Esophagus squamous epithelium (tissue), 5 donors: ENCODE measurements at regions not wholly inside any gene's neighbourhood (a gene's known extent, or its start where the extent isn't known, plus 50 kb on each side); places are given as distances from the start of the nearest gene placed in this dataset.

Source experiments
- DNase-seq: peaks from one replicate; lab custom pipeline; 2025; lab: John Stamatoyannopoulos, UW
- H3K27ac ChIP-seq, 4 donors: fragments of 200-600 bp; sonication (generic); one replicate each; pipeline ENCODE4 v1.5.1; 2016 to 2019; ENCODE audit warnings: mild to moderate bottlenecking in 1 of 4
- H3K27me3 ChIP-seq, 4 donors: fragments of 200-600 bp; sonication (generic); 1 replicate in 3 of 4; 2 replicates in 1 of 4; pipeline versions ENCODE4 v1.5.1 to v1.6.0; 2017 to 2021; ENCODE audit warnings: antibody characterized with exemption in 1 of 4
- H3K36me3 ChIP-seq, 3 donors: fragments of 200-600 bp; sonication (generic); one replicate each; pipeline ENCODE4 v1.5.1; 2016 to 2019
- H3K4me1 ChIP-seq, 3 donors: fragments of 200-600 bp; sonication (generic); one replicate each; pipeline ENCODE4 v1.5.1; 2017 to 2019
- H3K4me3 ChIP-seq, 4 donors: fragments of 200-600 bp; sonication (generic); 1 replicate in 3 of 4; 2 replicates in 1 of 4; pipeline ENCODE4 v1.5.1; 2016 to 2019; ENCODE audit warnings: mild to moderate bottlenecking in 2 of 4, moderate library complexity in 1 of 4
- H3K9me3 ChIP-seq, 3 donors: fragments of 200-600 bp; sonication (generic); one replicate each; pipeline ENCODE4 v1.5.1; 2016 to 2019
- CTCF ChIP-seq, 6 experiments: fragments of 450-650 bp in 4 of 6; fragments of 200-600 bp in 2 of 6; sonication (generic) in 2 of 6; IDR thresholded peaks; one replicate each; pipeline ENCODE4 v1.5.1; 2016 to 2019; ENCODE audit warnings: antibody characterized with exemption in 6 of 6, mild to moderate bottlenecking in 4 of 6, moderate library complexity in 4 of 6
- POLR2A ChIP-seq, 4 donors: fragments of 450-650 bp; IDR thresholded peaks; one replicate each; pipeline ENCODE4 v1.6.1; 2017; ENCODE audit warnings: antibody characterized with exemption in 4 of 4, mild to moderate bottlenecking in 4 of 4, moderate library complexity in 3 of 4
- WGBS, 2 donors: methylation state at CpG; one replicate each; pipeline ENCODE4 v1.1.5; 2018; 5-methylcytosine and 5-hydroxymethylcytosine counted together
- intact Hi-C: fragments of 100-400 bp; cut with DNase I; formaldehyde crosslinking; loops from one replicate; pipeline ENCODE4 v1.15.0; 2022
- donor health status: DM: yes; HTN: yes; CAD: no.

- no peaks in the 10 kb centered on the region for H3K9me3 ChIP-seq
- peaks cover 0 to 30% (median 0%) of the 10 kb centered on the region in 4 donors for H3K27me3 ChIP-seq
- 60 to 65% methylated on average over 2 of the region's 2 CpGs for whole genome bisulfite sequencing, 2 donors
- H3K27ac ChIP-seq, result no peak overlapping the region
- H3K4me3 ChIP-seq, result no peak overlapping the region
- TF ChIP-seq CTCF (IDR thresholded peaks at IDR 0.05) (no peak), POLR2A (IDR thresholded peaks at IDR 0.05) (no peak)
- H3K36me3 ChIP-seq, result no peaks in the 10 kb centered on the region
- no peak for DNase-seq
- intact Hi-C loops, result no loop called here
- no peaks in the 10 kb centered on the region for H3K4me1 ChIP-seq
These were observed 69.5 kb upstream of the CACNA1E start for GRCh38 chr1:181413836-181414235.

- Histone ChIP-seq H3K9me3 (no peaks in the 10 kb centered on the region), H3K4me3 (no peak overlapping the region), H3K4me1 (no peaks in the 10 kb centered on the region), H3K27me3 (peaks cover 0 to 15% (median 0%) of the 10 kb centered on the region in 4 donors), H3K27ac (no peak overlapping the region), H3K36me3 (no peaks in the 10 kb centered on the region)
- intact Hi-C loops, result no loop called here
- TF ChIP-seq POLR2A (IDR thresholded peaks at IDR 0.05) (no peak), CTCF (IDR thresholded peaks at IDR 0.05) (no peak)
- DNase-seq, result no peak
- WGBS, 2 donors, result 70 to 71% methylated on average over 7 of the region's 7 CpGs
These were observed 67.0 kb upstream of the CACNA1E start for GRCh38 chr1:181416268-181416860.

- 65 to 77% methylated on average over 3 of the region's 3 CpGs for WGBS, 2 donors
- Histone ChIP-seq H3K4me1 (no peaks in the 10 kb centered on the region), H3K4me3 (no peak overlapping the region), H3K27me3 (peaks cover 0 to 14% (median 0%) of the 10 kb centered on the region in 4 donors), H3K36me3 (no peaks in the 10 kb centered on the region), H3K9me3 (no peaks in the 10 kb centered on the region), H3K27ac (no peak overlapping the region)
- TF ChIP-seq POLR2A (IDR thresholded peaks at IDR 0.05) (no peak), CTCF (IDR thresholded peaks at IDR 0.05) (no peak)
- no peak for DNase-seq
- intact Hi-C loops, result no loop called here
These were observed 65.4 kb upstream of the CACNA1E start for GRCh38 chr1:181417915-181418314.

GRCh38 chr1:181423301-181423918 lies 59.9 kb upstream of the CACNA1E start:
- Histone ChIP-seq H3K4me1 (peaks cover 0 to 7% (median 0%) of the 10 kb centered on the region in 3 donors), H3K4me3 (no peak overlapping the region), H3K27me3 (peaks cover 0 to 42% (median 0%) of the 10 kb centered on the region in 4 donors), H3K36me3 (no peaks in the 10 kb centered on the region), H3K9me3 (no peaks in the 10 kb centered on the region), H3K27ac (no peak overlapping the region)
- no peak for DNase-seq
- WGBS, 2 donors, result 25 to 36% methylated on average over 3 to 4 of the region's 4 CpGs
- peak in 4 of 6 experiments; percentile 7 to 41 (median 25) for TF ChIP-seq CTCF (IDR thresholded peaks at IDR 0.05)
- no peak for TF ChIP-seq POLR2A (IDR thresholded peaks at IDR 0.05)
- intact Hi-C loops, result no loop called here

- DNase-seq, result no peak
- Histone ChIP-seq H3K9me3 (no peaks in the 10 kb centered on the region), H3K4me1 (peaks cover 0 to 7% (median 0%) of the 10 kb centered on the region in 3 donors), H3K27ac (no peak overlapping the region), H3K36me3 (no peaks in the 10 kb centered on the region), H3K4me3 (no peak overlapping the region), H3K27me3 (peaks cover 0 to 43% (median 0%) of the 10 kb centered on the region in 4 donors)
- TF ChIP-seq POLR2A (IDR thresholded peaks at IDR 0.05) (no peak), CTCF (IDR thresholded peaks at IDR 0.05) (peak; percentile 93 to 98 (median 97))
- 14 to 15% methylated on average over 8 to 14 of the region's 16 CpGs for WGBS, 2 donors
- intact Hi-C loops, result loop anchor here (2.0 kb wide), 1 partner anchor 234 kb away; no protein-coding TSS in a partner anchor
These were observed 58.4 kb upstream of the CACNA1E start for GRCh38 chr1:181424786-181425403.
